Heart left ventricle (tissue), 16 donors: ENCODE measurements at regions not wholly inside any gene's neighbourhood (a gene's known extent, or its start where the extent isn't known, plus 50 kb on each side); places are given as distances from the start of the nearest gene placed in this dataset.

Experiments
- ATAC-seq, 4 donors: fragments of 200-7000 bp; cut with Tn5 transposase; one replicate each; pipeline ENCODE4 v1.9.1; 2020 to 2022; ENCODE audit warnings: moderate library complexity in 4 of 4, mild to moderate bottlenecking in 3 of 4, moderate number of reproducible peaks in 1 of 4
- DNase-seq, 5 donors: peaks; one replicate each; pipeline ENCODE4 v3.0.0-alpha.2; 2020
- H3K27ac ChIP-seq, 12 donors: fragments of 200-600 bp; sonication (generic) in 4 of 12; one replicate each; pipeline versions ENCODE4 v1.5.0 to v1.8.0; 2016 to 2022; ENCODE audit warnings: mild to moderate bottlenecking in 2 of 12
- H3K27me3 ChIP-seq, 9 donors: fragments of 200-600 bp; sonication (generic) in 2 of 9; one replicate each; pipeline versions ENCODE4 v1.5.1 to v1.8.0; 2016 to 2022; ENCODE audit warnings: mild to moderate bottlenecking in 3 of 9
- H3K36me3 ChIP-seq, 9 donors: fragments of 200-600 bp; sonication (generic) in 2 of 9; one replicate each; pipeline versions ENCODE4 v1.5.0 to v1.8.0; 2018 to 2022; ENCODE audit warnings: mild to moderate bottlenecking in 2 of 9
- H3K4me1 ChIP-seq, 12 donors: fragments of 200-600 bp; sonication (generic) in 4 of 12; one replicate each; pipeline versions ENCODE4 v1.5.0 to v1.8.0; 2016 to 2022; ENCODE audit warnings: mild to moderate bottlenecking in 3 of 12
- H3K4me3 ChIP-seq, 12 donors: fragments of 200-600 bp; sonication (generic) in 4 of 12; one replicate each; pipeline versions ENCODE4 v1.5.0 to v1.8.0; 2017 to 2022; ENCODE audit warnings: mild to moderate bottlenecking in 9 of 12, moderate library complexity in 4 of 12
- H3K9me3 ChIP-seq, 12 donors: fragments of 200-600 bp; sonication (generic) in 4 of 12; one replicate each; pipeline versions ENCODE4 v1.5.0 to v1.8.0; 2016 to 2022; ENCODE audit warnings: mild to moderate bottlenecking in 1 of 12
- POLR2A ChIP-seq, 2 donors: fragments of 450-650 bp; IDR thresholded peaks; one replicate each; pipeline ENCODE4 v1.6.1; 2017; ENCODE audit warnings: antibody characterized with exemption in 2 of 2, mild to moderate bottlenecking in 2 of 2, moderate library complexity in 2 of 2
- WGBS, 4 donors: extraction: QIAGEN DNeasy Blood & Tissue Kit in 2 of 4; methylation state at CpG; one replicate each; pipeline versions ENCODE4 v1.1.5 to v1.1.7; 2013 to 2018; 5-methylcytosine and 5-hydroxymethylcytosine counted together
- intact Hi-C, 10 donors: fragments of 100-400 bp; cut with DNase I; formaldehyde crosslinking; loops; one replicate each; pipeline versions ENCODE4 v1.11.1 to v1.14.2; 2022
- TF ChIP-seq, protein P1 (sequence below), 12 donors: fragments of 200-600 bp; sonication (generic) in 4 of 12; IDR thresholded peaks; one replicate each; pipeline versions ENCODE4 v1.5.0 to v1.8.0; 2018 to 2022; ENCODE audit warnings: antibody characterized with exemption in 12 of 12, mild to moderate bottlenecking in 5 of 12
- donor health status: ischemic (EF 13 %, LVEDD 7.1; RV severe dilation, severe dysfunction).
- donor health status: healthy with polysubstance abuse.
- donor health status: DM: no; HTN: yes; CAD: no.
- donor health status: DM: no; HTN: no; CAD: no.
- donor health status: ischemic (EF 25% LVEDD 6.9; RV normal size, moderate dysfunction).
- donor health status: ischemic (EF 25% LVEDD 5.7; RV mildly dilated, moderate dysfunction).
- donor health status: healthy.
- donor health status: DM: yes; HTN: yes; CAD: no.
- donor health status: ischemic (EF 35%, LVEDD 5.7; RV mildly dilated, moderate dysfunction).
- donor health status: nonischemic (EF 11% LVEDD 7.7; RV severe dilation, severe dysfunction).
- donor health status: DM: yes; HTN: yes; CAD: no.
- donor health status: PGD.
- donor health status: ischemic (EF 29% LVEDD 5.4; RV normal size, mild dysfunction).
- donor health status: nonischemic (EF 23%, LVEDD 6.1; RV moderate dilation, normal function).

DNA sequence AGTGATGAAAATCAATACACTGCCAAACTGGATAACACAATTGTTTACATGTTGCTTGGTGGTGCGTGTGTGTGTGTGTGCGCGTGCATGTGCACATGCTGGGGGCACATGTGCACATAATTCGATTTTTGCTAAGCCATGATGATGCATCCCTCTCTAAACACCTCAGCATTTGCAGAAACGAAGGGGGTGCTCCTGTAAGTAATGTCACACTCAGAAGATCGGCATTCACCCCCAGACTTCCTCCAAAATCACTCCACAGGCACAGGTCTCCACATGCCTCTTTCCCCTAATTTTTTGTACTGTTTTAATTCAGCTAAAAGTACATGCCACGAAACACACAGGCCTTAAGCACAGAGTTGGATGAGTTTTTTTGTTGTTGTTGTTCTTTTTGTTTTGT is 341.5 kb downstream of the SHANK2 start:
- TF ChIP-seq POLR2A (IDR thresholded peaks at IDR 0.05), result no peak
- TF ChIP-seq, protein P1, sequence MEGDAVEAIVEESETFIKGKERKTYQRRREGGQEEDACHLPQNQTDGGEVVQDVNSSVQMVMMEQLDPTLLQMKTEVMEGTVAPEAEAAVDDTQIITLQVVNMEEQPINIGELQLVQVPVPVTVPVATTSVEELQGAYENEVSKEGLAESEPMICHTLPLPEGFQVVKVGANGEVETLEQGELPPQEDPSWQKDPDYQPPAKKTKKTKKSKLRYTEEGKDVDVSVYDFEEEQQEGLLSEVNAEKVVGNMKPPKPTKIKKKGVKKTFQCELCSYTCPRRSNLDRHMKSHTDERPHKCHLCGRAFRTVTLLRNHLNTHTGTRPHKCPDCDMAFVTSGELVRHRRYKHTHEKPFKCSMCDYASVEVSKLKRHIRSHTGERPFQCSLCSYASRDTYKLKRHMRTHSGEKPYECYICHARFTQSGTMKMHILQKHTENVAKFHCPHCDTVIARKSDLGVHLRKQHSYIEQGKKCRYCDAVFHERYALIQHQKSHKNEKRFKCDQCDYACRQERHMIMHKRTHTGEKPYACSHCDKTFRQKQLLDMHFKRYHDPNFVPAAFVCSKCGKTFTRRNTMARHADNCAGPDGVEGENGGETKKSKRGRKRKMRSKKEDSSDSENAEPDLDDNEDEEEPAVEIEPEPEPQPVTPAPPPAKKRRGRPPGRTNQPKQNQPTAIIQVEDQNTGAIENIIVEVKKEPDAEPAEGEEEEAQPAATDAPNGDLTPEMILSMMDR (IDR thresholded peaks at IDR 0.05), result no peak
- 77 to 89% (median 84%) methylated on average over 7 of the region's 7 CpGs for WGBS, 4 donors
- Histone ChIP-seq H3K27me3 (peaks cover 0 to 41% (median 6%) of the 10 kb centered on the region in 9 donors), H3K4me3 (no peak overlapping the region), H3K27ac (no peak overlapping the region), H3K36me3 (no peaks in the 10 kb centered on the region), H3K4me1 (no peaks in the 10 kb centered on the region), H3K9me3 (no peaks in the 10 kb centered on the region)
- DNase-seq, result no peak
- ATAC-seq, result no peak
- intact Hi-C loops, result no loop called here

DNA sequence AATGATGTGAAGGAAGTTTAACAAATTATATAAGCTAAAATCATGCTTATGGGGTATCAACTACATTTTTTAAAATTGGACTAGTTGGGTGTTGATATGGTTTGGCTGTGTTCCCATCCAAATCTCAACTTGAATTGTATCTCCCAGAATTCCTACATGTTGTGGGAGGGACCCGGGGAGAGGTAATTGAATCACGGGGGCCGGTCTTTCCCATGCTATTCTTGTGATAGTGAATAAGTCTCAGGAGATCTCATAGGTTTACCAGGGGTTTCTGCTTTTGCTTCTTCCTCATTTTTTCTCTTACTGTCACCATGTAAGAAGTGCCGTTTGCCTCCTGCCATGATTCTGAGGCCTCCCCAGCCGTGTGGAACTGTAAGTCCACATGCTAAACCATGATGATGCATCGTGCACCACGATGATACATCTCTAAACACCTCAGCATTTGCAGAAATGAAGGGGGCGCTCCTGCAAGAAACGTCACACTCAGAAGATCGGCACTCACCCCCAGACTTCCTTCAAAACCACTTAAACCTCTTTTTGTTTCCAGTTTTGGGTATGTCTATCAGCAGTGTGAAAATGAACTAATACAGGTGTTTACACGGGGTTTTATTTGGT is 340.0 kb downstream of the SHANK2 start:
- Histone ChIP-seq H3K27me3 (peaks cover 0 to 41% (median 6%) of the 10 kb centered on the region in 9 donors), H3K36me3 (no peaks in the 10 kb centered on the region), H3K4me1 (no peaks in the 10 kb centered on the region), H3K4me3 (no peak overlapping the region), H3K27ac (peak overlapping the region in 1 of 12 donors; percentile 82), H3K9me3 (peaks cover 0 to 1% (median 0%) of the 10 kb centered on the region in 12 donors)
- ATAC-seq (no peak), DNase-seq (no peak)
- intact Hi-C loops, result no loop called here
- TF ChIP-seq, protein P1 (IDR thresholded peaks at IDR 0.05), result no peak
- TF ChIP-seq POLR2A (IDR thresholded peaks at IDR 0.05), result no peak
- 50 to 58% (median 56%) methylated on average over 11 of the region's 11 CpGs for WGBS, 4 donors

DNA sequence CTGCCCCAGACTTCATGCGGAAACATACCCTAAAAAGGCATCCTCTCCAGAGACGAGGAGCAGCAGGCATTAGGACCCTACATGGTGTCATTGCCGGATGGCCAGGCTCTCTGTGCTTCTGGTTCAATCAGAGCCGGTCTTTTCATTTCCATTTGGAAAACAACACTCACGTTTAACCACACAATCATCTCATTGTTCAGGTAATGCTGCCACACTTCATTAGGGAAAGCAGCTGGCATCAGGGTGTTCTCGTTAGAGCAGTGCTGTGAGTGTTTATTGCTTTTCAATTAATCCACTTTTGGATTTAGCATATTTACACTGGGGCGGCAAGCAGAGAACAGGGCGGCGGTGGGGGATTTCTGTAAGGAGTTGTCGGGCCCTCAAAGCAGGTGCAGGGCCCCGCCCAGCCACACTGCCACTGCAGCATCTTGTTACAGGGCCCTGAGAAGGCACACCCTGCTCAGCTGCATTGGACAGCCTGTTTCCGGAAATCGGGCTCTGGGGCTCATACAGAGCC is 338.6 kb downstream of the SHANK2 start:
- Histone ChIP-seq H3K27ac (peak overlapping the region in 1 of 12 donors; percentile 82), H3K9me3 (peaks cover 0 to 4% (median 0%) of the 10 kb centered on the region in 12 donors), H3K4me1 (no peaks in the 10 kb centered on the region), H3K27me3 (peaks cover 0 to 41% (median 6%) of the 10 kb centered on the region in 9 donors), H3K4me3 (no peak overlapping the region), H3K36me3 (no peaks in the 10 kb centered on the region)
- no peak for ATAC-seq
- DNase-seq, result no peak
- WGBS, 4 donors, result 21 to 30% (median 25%) methylated on average over 10 to 13 of the region's 13 CpGs
- intact Hi-C loops, result no loop called here
- TF ChIP-seq, protein P1 (IDR thresholded peaks at IDR 0.05), result no peak
- no peak for TF ChIP-seq POLR2A (IDR thresholded peaks at IDR 0.05)

DNA sequence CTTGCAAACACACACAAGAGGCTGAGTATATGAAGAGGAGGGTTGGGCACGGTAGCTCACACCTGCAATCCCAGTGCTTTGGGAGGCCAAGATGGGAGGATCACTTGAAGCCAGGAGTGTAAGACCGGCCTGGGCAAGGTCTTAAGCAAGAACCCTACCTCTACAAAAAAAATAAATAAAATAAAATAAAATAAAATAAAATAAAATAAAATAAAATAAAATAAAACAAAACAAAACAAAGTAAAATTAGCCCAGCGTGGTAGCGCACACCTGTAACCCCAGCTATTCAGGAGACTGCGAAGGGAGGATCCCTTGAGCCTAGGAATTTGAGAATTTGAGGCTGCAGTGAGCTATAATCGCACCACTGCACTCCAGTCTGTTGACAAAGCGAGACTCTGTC is 337.9 kb downstream of the SHANK2 start:
- Histone ChIP-seq H3K9me3 (peaks cover 0 to 4% (median 0%) of the 10 kb centered on the region in 12 donors), H3K36me3 (no peaks in the 10 kb centered on the region), H3K27me3 (peaks cover 0 to 41% (median 6%) of the 10 kb centered on the region in 9 donors), H3K27ac (peak overlapping the region in 1 of 12 donors; percentile 82), H3K4me3 (no peak overlapping the region), H3K4me1 (no peaks in the 10 kb centered on the region)
- intact Hi-C loops, result no loop called here
- DNase-seq (no peak), ATAC-seq (no peak)
- 89 to 91% (median 90%) methylated on average over 7 of the region's 7 CpGs for WGBS, 4 donors
- no peak for TF ChIP-seq POLR2A (IDR thresholded peaks at IDR 0.05)
- TF ChIP-seq, protein P1 (IDR thresholded peaks at IDR 0.05), result no peak
